ENCODE measurements at regions not wholly inside any gene's neighbourhood (a gene's known extent, or its start where the extent isn't known, plus 50 kb on each side); places are given as distances from the start of the nearest gene placed in this dataset.
A peak's percentile ranks its signal among the peaks of the same experiment; 100 is the strongest.

DNA sequence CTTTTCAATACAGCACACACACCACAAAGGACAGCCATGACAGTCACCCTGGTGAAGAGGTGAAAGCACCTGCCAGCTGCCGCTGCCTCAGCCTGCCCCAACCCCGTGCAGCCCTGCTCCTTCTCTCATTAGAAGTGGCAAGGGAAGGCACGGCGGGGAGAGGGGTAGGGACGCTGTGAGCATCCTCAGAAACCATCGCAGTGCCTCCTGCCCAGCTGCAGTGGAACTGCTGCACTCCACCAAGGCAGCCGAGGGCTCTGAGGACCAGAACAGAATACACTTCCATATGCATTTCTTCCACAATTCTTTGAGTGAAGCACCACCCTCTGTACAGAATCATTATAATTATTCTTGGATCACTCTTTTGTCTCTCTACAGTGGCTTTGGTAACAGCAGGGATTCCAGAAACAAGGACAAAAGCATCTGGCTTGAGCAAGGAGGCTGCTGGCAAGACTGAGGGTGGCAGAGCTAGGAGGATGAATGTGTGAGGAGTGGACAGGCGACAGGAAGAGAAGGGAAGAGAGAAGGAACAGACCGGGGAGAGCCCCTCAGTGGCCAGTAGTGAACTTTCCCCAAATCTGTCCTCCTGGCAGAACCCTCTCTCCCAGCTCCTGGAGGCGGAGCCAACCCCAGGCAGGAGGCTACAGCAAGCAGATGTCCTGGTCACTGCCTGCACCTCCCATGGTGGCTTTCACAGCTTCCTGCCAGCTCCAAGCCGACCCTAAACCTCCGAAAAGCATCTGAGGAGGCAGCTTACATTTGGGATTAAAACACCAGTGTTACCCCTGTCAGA lies 73.2 kb downstream of the MTNR1A start:
- TF ChIP-seq, protein P1, sequence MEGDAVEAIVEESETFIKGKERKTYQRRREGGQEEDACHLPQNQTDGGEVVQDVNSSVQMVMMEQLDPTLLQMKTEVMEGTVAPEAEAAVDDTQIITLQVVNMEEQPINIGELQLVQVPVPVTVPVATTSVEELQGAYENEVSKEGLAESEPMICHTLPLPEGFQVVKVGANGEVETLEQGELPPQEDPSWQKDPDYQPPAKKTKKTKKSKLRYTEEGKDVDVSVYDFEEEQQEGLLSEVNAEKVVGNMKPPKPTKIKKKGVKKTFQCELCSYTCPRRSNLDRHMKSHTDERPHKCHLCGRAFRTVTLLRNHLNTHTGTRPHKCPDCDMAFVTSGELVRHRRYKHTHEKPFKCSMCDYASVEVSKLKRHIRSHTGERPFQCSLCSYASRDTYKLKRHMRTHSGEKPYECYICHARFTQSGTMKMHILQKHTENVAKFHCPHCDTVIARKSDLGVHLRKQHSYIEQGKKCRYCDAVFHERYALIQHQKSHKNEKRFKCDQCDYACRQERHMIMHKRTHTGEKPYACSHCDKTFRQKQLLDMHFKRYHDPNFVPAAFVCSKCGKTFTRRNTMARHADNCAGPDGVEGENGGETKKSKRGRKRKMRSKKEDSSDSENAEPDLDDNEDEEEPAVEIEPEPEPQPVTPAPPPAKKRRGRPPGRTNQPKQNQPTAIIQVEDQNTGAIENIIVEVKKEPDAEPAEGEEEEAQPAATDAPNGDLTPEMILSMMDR (conservative IDR thresholded peaks at IDR 0.05; ENCODE audit: low read depth, low read length) = no peak
- no peak for DNase-seq (ENCODE audit: low read depth)
- H3K4me3 ChIP-seq (ENCODE audit: low read length) = no peak overlapping the region

DNA sequence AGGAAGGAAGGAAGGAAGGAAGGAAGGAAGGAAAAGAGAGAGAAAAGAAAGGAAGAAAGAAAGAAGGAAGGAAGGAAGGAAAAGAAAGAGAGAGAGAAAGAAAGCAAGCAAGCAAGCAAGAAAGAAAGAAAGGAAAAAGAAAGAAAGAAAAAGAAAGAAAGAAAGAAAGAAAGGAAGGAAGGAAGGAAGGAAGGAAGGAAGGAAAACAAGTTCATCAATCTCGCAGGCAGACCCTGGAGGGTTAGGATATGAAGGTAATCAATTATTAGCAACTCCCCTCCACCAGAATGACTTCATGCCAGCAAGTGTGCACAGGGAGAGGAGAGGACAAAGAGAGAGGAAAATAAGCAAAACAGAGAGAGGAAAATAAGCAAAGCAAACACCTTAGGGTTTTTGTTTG lies 80.2 kb downstream of the MTNR1A start:
- TF ChIP-seq, protein P1 (conservative IDR thresholded peaks at IDR 0.05; ENCODE audit: low read depth, low read length) = no peak
- no peak for DNase-seq (ENCODE audit: low read depth)
- H3K4me3 ChIP-seq (ENCODE audit: low read length) = no peak overlapping the region

DNA sequence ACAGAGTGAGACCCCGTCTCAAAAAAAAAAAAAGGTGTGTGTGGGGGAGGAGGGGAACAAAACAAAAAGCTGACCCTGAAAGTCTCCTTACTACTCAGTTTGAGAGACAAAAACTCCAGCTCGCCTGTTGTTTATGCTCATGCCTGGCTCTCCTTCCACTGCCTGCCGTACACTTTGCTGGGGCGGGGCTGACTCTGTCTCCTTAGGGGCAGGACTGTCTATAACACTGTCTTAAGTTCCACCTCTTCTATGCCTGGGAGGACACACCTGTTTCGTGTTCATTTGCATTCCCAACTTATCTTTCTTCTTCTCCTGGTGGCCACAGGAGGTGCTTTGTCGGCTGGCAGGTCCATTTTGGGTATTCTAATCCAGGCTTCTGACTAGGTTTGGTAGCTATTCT lies 81.4 kb downstream of the MTNR1A start:
- no peak overlapping the region for H3K4me3 ChIP-seq (ENCODE audit: low read length)
- DNase-seq (ENCODE audit: low read depth) = no peak
- TF ChIP-seq, protein P1 (conservative IDR thresholded peaks at IDR 0.05; ENCODE audit: low read depth, low read length) = no peak

DNA sequence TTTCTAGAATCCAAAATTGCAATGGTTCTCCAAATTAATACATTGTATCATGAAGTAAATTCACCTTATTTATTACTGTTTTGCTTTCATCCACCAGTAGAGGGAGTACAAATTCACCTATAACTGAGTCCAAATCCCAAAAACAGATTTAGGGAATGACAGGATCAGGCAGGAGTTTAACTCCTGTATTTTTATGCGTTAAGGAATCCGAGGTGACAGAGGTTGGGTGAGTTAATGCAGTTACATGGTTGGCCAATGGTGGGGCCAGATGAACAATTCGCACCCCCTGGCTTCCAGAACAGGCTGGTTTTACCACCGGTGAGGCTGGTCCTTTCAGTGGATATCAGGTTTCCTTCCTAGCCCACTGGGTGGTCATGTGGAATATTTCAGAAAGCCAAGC lies 82.4 kb downstream of the MTNR1A start:
- no peak for DNase-seq (ENCODE audit: low read depth)
- H3K4me3 ChIP-seq (ENCODE audit: low read length) = no peak overlapping the region
- TF ChIP-seq, protein P1 (conservative IDR thresholded peaks at IDR 0.05; ENCODE audit: low read depth, low read length) = peak; percentile 63

DNA sequence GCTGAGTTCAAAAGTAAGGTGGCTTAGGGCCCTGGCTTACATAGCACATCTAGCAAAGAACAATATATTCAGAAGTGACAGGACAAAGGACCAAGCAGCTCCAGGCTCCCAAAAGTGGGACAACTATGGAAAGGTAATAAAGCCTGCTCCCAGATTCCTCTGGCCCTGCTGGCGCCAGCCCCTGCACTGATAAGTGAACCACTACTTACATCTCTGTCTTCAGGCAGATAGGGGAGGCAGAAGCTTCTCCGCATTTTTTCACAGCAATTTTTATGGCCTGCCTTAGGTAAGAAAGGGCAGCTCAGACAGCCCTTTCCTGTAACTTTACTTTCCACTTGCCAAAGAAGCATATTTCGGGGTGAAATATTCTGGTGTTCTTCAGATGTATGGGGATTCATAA lies 83.9 kb downstream of the MTNR1A start:
- TF ChIP-seq, protein P1 (conservative IDR thresholded peaks at IDR 0.05; ENCODE audit: low read depth, low read length) = no peak
- DNase-seq (ENCODE audit: low read depth) = no peak

DNA sequence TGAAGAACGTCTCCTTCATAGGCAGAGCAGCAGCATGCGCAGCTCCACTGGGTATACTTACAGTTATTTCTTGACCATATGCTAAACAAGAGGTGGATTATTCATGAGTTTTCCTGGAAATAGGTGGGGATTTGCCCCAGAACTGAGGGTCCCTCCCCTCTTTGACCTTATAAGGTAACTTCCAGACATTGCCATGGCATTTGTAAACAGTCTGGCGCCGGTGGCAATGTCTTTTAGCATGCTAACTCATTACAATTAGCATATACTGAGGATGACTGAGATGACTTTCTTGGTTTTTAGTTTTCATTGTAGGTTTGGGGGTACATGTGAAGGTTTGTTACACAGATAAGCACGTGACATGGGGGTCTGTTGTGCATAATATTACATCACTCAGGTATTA lies 97.3 kb downstream of the MTNR1A start:
- DNase-seq (ENCODE audit: low read depth) = no peak
- TF ChIP-seq, protein P1 (conservative IDR thresholded peaks at IDR 0.05; ENCODE audit: low read depth, low read length) = no peak
- no peak overlapping the region for H3K4me3 ChIP-seq (ENCODE audit: low read length)

More for the DNA sequence above, 83.9 kb downstream of the MTNR1A start:
- H3K4me3 ChIP-seq (ENCODE audit: low read length) = no peak overlapping the region

DNA sequence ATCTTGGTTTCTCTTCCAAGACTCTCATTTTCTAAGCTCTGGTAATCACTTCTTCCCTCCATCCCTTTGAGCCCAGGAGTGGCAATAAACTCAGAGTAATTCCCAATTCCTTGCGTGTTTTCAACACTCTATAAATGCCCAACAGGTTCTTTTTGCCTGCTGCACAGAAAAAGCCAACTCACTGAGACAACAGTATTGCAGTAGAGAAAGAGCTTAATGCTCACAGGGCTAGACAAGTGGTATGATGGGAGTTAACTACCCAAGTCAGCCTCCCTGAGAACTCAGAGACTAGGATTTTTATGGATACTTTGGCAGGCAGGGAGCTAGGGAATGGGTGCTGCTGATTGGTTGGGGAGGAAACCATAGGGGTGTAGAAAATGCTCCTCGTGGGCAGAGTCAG lies 103.4 kb downstream of the MTNR1A start:
- TF ChIP-seq, protein P1 (conservative IDR thresholded peaks at IDR 0.05; ENCODE audit: low read depth, low read length) = no peak
- no peak overlapping the region for H3K4me3 ChIP-seq (ENCODE audit: low read length)
- DNase-seq (ENCODE audit: low read depth) = no peak

Data from retinal pigment epithelial cell (primary cell).